ENCODE measurements at regions not wholly inside any gene's neighbourhood (a gene's known extent, or its start where the extent isn't known, plus 50 kb on each side); places are given as distances from the start of the nearest gene placed in this dataset.

DNA sequence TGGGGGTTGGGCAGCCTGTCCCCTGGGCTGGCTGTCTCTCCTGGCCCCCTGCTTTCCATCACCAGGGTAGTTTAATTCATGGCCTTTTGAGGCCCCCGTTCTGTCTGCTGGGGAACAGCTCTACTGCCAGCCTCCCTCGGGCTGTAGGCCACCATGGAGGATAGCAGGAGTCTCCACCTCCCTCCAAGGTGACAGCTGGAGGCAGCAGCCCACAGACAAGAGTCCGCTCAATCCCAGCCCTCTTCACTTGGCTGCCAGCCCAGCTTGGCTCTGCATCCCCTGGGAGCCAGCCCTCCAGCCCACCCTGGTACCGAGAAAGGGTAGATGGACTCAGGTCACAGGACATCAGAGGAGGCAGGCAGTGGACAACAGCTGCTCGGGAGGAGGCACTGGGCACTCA lies 194.6 kb upstream of the SDK2 start:
- TF ChIP-seq, protein P1, sequence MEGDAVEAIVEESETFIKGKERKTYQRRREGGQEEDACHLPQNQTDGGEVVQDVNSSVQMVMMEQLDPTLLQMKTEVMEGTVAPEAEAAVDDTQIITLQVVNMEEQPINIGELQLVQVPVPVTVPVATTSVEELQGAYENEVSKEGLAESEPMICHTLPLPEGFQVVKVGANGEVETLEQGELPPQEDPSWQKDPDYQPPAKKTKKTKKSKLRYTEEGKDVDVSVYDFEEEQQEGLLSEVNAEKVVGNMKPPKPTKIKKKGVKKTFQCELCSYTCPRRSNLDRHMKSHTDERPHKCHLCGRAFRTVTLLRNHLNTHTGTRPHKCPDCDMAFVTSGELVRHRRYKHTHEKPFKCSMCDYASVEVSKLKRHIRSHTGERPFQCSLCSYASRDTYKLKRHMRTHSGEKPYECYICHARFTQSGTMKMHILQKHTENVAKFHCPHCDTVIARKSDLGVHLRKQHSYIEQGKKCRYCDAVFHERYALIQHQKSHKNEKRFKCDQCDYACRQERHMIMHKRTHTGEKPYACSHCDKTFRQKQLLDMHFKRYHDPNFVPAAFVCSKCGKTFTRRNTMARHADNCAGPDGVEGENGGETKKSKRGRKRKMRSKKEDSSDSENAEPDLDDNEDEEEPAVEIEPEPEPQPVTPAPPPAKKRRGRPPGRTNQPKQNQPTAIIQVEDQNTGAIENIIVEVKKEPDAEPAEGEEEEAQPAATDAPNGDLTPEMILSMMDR (IDR thresholded peaks at IDR 0.05), result no peak
- TF ChIP-seq POLR2A (IDR thresholded peaks at IDR 0.05), result no peak

Measured in body of pancreas (tissue), 4 donors.